WI38 (cell line): ENCODE measurements at regions not wholly inside any gene's neighbourhood (a gene's known extent, or its start where the extent isn't known, plus 50 kb on each side); places are given as distances from the start of the nearest gene placed in this dataset.

ENCODE experiments used
- H3K4me3 ChIP-seq: 2 replicates; pipeline ENCODE4 v1.5.1; 2011; ENCODE audit warnings: low read depth, mild to moderate bottlenecking, control low read depth, low read length
- TF ChIP-seq, protein P1 (sequence below): IDR thresholded peaks from 2 replicates; pipeline ENCODE4 v1.5.1; 2012; ENCODE audit warnings: low read depth, mild to moderate bottlenecking, control low read depth, low read length

DNA sequence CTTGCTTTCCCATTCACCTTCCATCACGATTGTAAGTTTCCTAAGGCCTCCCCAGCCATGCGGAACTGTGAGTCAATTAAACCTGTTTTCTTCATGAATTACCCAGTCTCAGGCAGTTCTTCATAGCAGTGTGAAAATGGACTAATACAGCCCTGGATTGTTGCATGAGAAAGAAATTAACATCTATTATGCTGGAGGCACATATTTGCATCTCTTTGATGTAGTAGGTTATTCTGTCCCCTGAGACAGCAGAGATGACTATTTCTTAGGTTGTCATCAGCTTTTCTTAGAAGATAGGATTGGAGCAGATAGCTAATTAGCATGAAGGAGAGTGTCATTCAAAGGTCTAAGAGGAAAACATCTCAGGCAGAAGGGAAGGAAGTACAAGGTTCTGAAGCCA lies 166.2 kb downstream of the OMA1 start:
- TF ChIP-seq, protein P1, sequence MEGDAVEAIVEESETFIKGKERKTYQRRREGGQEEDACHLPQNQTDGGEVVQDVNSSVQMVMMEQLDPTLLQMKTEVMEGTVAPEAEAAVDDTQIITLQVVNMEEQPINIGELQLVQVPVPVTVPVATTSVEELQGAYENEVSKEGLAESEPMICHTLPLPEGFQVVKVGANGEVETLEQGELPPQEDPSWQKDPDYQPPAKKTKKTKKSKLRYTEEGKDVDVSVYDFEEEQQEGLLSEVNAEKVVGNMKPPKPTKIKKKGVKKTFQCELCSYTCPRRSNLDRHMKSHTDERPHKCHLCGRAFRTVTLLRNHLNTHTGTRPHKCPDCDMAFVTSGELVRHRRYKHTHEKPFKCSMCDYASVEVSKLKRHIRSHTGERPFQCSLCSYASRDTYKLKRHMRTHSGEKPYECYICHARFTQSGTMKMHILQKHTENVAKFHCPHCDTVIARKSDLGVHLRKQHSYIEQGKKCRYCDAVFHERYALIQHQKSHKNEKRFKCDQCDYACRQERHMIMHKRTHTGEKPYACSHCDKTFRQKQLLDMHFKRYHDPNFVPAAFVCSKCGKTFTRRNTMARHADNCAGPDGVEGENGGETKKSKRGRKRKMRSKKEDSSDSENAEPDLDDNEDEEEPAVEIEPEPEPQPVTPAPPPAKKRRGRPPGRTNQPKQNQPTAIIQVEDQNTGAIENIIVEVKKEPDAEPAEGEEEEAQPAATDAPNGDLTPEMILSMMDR: no peak
- H3K4me3 ChIP-seq: no peak overlapping the region

DNA sequence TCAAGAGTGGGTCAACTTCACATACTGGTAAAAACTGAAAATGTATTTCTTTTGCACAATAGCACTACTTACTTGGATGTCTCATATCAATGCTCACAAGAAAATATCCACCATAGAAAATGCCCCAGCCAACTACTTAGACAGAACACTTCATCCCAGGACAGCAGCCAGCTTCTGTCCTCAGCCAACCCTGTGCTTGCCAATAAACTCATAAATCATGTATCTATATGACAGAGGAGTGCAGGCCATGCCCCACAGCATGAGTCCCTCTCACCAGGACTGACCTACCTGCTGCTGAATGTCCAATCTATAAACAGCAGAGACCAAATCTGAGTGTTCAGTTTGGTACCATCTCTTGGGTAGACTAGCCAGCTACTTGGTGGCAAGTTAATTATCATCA lies 179.3 kb downstream of the OMA1 start:
- H3K4me3 ChIP-seq: no peak overlapping the region
- TF ChIP-seq, protein P1: no peak

DNA sequence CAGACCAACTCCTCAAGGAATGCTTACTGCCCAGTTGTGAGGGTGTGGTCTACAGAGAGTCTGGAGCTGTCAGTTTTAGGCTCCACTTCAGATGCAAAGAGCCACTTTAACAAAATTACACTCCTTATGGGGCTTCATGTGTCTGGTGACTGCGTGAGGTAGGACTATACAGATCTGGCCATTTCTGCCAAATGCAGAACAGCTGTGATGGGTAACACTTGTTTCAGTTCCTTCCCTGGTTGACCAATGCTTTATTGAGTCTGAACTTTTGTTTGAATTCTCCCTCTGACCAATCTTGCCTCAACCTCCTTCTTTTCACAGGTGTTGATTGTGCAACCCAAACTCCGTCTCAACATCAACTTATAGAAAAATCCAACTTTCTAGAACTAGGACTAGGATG lies 181.2 kb downstream of the OMA1 start:
- TF ChIP-seq, protein P1: no peak
- no peak overlapping the region for H3K4me3 ChIP-seq

DNA sequence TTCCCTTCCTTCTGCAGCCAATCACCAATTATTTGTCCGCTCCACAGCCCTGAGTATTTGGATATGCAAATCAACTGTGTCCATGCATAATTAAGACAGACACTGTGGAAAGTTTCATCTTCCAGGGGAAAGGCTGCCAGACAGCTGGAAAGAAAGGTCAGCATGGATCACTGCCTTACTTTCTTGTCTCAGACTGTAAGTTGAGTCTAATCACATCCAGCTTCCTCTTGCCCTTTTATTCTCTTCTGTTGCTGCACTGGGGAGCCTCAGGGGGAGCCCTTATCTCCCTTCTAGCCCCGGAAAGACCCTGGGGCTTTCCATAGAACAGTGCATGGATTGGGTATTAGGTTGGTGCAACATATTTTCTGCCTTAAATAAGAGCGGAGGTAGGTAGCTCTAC lies 182.9 kb downstream of the OMA1 start:
- TF ChIP-seq, protein P1: no peak
- no peak overlapping the region for H3K4me3 ChIP-seq

DNA sequence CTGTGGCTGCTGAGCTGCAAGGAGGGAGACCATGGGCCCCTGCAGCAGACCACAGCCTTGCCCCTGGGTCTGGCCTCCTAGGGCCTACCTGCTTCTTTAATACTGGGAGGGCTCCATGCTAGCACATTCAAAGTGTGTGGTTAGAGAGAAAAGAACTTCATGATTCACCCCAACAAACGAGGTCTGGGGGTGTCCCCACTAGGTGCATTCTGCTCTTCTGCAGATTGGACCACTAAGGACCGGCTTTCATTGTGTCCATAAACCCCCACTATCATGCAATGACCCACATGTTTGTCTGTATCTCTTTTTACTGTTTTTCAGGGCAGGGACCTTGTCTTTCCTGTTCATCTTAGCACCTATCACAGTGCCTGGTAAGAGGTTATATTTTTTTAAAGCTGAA lies 185.4 kb downstream of the OMA1 start:
- H3K4me3 ChIP-seq: no peak overlapping the region
- TF ChIP-seq, protein P1: no peak

DNA sequence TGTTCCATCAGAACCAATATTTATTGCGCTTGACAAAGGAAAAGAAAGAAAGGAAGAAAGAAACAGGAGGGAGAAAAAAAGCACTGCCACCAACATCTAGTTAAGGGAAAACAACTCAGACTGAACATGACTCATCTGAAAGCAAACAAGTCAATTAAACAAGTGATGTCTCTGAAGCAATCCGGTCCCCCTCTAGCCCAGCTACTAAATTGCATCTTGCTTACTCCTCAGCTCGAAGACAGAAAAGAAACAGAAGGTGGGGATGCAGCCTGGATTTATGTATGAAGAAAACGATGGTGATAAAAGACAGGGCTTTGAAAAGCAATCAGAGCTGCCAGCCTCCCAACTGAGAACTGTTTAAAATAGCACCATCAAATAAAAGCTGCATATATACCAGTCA lies 188.2 kb downstream of the OMA1 start:
- no peak overlapping the region for H3K4me3 ChIP-seq
- TF ChIP-seq, protein P1: no peak

DNA sequence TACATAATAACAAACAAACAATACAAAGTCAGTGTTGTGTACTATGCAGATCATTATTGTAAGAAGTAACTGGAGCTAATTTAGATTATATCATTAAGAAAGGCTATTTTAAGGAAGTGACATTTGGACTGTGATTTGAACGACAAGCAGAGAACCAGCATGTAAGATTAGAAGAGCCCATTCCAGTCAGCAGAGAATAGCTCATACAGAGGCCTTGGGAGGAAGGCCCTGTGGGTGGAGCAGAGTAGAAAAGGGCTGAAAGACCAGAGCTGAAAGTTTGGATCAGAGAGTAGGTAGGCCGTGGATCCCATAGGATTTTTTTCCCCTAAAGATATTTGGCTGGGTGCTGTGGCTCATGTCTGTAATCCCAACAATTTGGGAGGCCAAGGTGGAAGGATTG lies 190.1 kb downstream of the OMA1 start:
- H3K4me3 ChIP-seq: no peak overlapping the region
- TF ChIP-seq, protein P1: no peak
